H9 (cell line): ENCODE measurements at regions not wholly inside any gene's neighbourhood (a gene's known extent, or its start where the extent isn't known, plus 50 kb on each side); places are given as distances from the start of the nearest gene placed in this dataset.

Experiments used
- DNase-seq: peaks from one replicate; pipeline ENCODE4 v3.0.0-alpha.2; 2017
- H2AFZ ChIP-seq: one replicate; pipeline ENCODE4 v1.6.1; 2013; ENCODE audit warnings: mild to moderate bottlenecking, low read length, control low read depth, moderate library complexity
- H2AK5ac ChIP-seq: 2 replicates; pipeline ENCODE4 v1.6.1; 2013; ENCODE audit warnings: low read length, control low read depth, mixed read lengths; ENCODE audit not compliant: insufficient read length
- H2BK120ac ChIP-seq: one replicate; pipeline ENCODE4 v1.6.1; 2013; ENCODE audit warnings: low read depth, mild to moderate bottlenecking, low read length, control low read depth, inconsistent platforms; ENCODE audit not compliant: poor library complexity, severe bottlenecking
- H2BK12ac ChIP-seq: 2 replicates; pipeline ENCODE4 v1.6.1; 2013; ENCODE audit warnings: low read length, control low read depth, mixed read lengths, low read depth; ENCODE audit not compliant: insufficient read length
- H2BK15ac ChIP-seq: 2 replicates; pipeline ENCODE4 v1.6.1; 2013; ENCODE audit warnings: low read depth, low read length, control low read depth
- H2BK20ac ChIP-seq: one replicate; pipeline ENCODE4 v1.6.1; 2013; ENCODE audit warnings: low read depth, mild to moderate bottlenecking, low read length, control low read depth, inconsistent platforms; ENCODE audit not compliant: poor library complexity, severe bottlenecking
- H2BK5ac ChIP-seq: 2 replicates; pipeline ENCODE4 v1.6.1; 2013; ENCODE audit warnings: low read length, control low read depth, mixed read lengths; ENCODE audit not compliant: insufficient read length
- H3K14ac ChIP-seq: 2 replicates; pipeline ENCODE4 v1.6.1; 2013; ENCODE audit warnings: low read length, control low read depth; ENCODE audit not compliant: insufficient read depth
- H3K18ac ChIP-seq: 2 replicates; pipeline ENCODE4 v1.6.1; 2013; ENCODE audit warnings: low read depth, mild to moderate bottlenecking, mixed read lengths, low read length, control low read depth; ENCODE audit not compliant: insufficient read length
- H3K23ac ChIP-seq: 2 replicates; pipeline ENCODE4 v1.6.1; 2013; ENCODE audit warnings: low read length, control low read depth, mixed read lengths, low read depth; ENCODE audit not compliant: insufficient read length
- H3K23me2 ChIP-seq: 2 replicates; pipeline ENCODE4 v1.6.1; 2013; ENCODE audit warnings: low read depth, mild to moderate bottlenecking, mixed read lengths, low read length, control low read depth; ENCODE audit not compliant: insufficient read length, poor library complexity, severe bottlenecking
- H3K27ac ChIP-seq: 2 replicates; pipeline ENCODE4 v1.5.1; 2013; ENCODE audit warnings: low read length, control low read depth, mixed read lengths, low read depth; ENCODE audit not compliant: insufficient read length
- H3K27me3 ChIP-seq: 2 replicates; pipeline ENCODE4 v1.6.1; 2013; ENCODE audit warnings: low read length, control low read depth, inconsistent platforms; ENCODE audit not compliant: insufficient read depth
- H3K4ac ChIP-seq: 2 replicates; pipeline ENCODE4 v1.6.1; 2013; ENCODE audit warnings: low read depth, mild to moderate bottlenecking, control low read depth, inconsistent platforms, low read length, moderate library complexity
- H3K4me1 ChIP-seq: 2 replicates; pipeline ENCODE4 v1.6.1; 2013; ENCODE audit warnings: low read length, control low read depth, inconsistent platforms; ENCODE audit not compliant: insufficient read depth
- H3K4me2 ChIP-seq: 2 replicates; pipeline ENCODE4 v1.6.1; 2013; ENCODE audit warnings: low read length, control low read depth, mixed read lengths; ENCODE audit not compliant: insufficient read length, insufficient read depth
- H3K56ac ChIP-seq: 2 replicates; pipeline ENCODE4 v1.6.1; 2013; ENCODE audit warnings: low read depth, mild to moderate bottlenecking, mixed read lengths, low read length, control low read depth; ENCODE audit not compliant: insufficient read length
- H3K79me1 ChIP-seq: 2 replicates; pipeline ENCODE4 v1.6.1; 2013; ENCODE audit warnings: low read depth, mild to moderate bottlenecking, moderate library complexity, low read length, control low read depth, inconsistent platforms; ENCODE audit not compliant: insufficient read depth, poor library complexity, severe bottlenecking
- H3K79me2 ChIP-seq: 2 replicates; pipeline ENCODE4 v1.6.1; 2013; ENCODE audit warnings: low read length, control low read depth, inconsistent platforms; ENCODE audit not compliant: insufficient read depth
- H3K9ac ChIP-seq: 2 replicates; pipeline ENCODE4 v1.6.1; 2013; ENCODE audit warnings: low read length, control low read depth, mixed read lengths; ENCODE audit not compliant: insufficient read length; ENCODE audit errors: extremely low read depth
- H3K9me3 ChIP-seq: one replicate; pipeline ENCODE4 v1.6.1; 2013; ENCODE audit warnings: low read depth, low read length, inconsistent platforms; ENCODE audit not compliant: control insufficient read depth
- H3T11ph ChIP-seq: one replicate; pipeline ENCODE4 v1.6.1; 2013; ENCODE audit warnings: mild to moderate bottlenecking, low read length, control low read depth, inconsistent platforms
- H4K20me1 ChIP-seq: one replicate; pipeline ENCODE4 v1.6.1; 2013; ENCODE audit not compliant: control insufficient read depth, insufficient read length, insufficient read depth
- H4K5ac ChIP-seq: 2 replicates; pipeline ENCODE4 v1.6.1; 2013; ENCODE audit warnings: low read depth, mild to moderate bottlenecking, mixed read lengths, low read length, control low read depth; ENCODE audit not compliant: insufficient read length
- H4K8ac ChIP-seq: replicated peaks from 2 replicates; pipeline ENCODE4 v1.6.1; 2013; ENCODE audit warnings: low read length, control low read depth, mixed read lengths, low read depth; ENCODE audit not compliant: insufficient read length
- H4K91ac ChIP-seq: 2 replicates; pipeline ENCODE4 v1.6.1; 2013; ENCODE audit warnings: low read depth, mild to moderate bottlenecking, moderate library complexity, mixed read lengths, low read length, control low read depth; ENCODE audit not compliant: insufficient read length
- H3K27ac Mint-ChIP-seq, 3 experiments: 2 replicates in 2 of 3; 3 replicates in 1 of 3; pipeline ENCODE4 v1.8.0; 2020 to 2021; ENCODE audit warnings: mixed read lengths in 3 of 3, mild to moderate bottlenecking in 1 of 3, moderate library complexity in 1 of 3
- H3K27me3 Mint-ChIP-seq: 2 replicates; pipeline ENCODE4 v1.8.0; 2021; ENCODE audit warnings: low read depth, mild to moderate bottlenecking, moderate library complexity, mixed read lengths
- H3K36me3 Mint-ChIP-seq, 3 experiments: 2 replicates in 2 of 3; 3 replicates in 1 of 3; pipeline ENCODE4 v1.8.0; 2020 to 2021; ENCODE audit warnings: low read depth in 3 of 3, mixed read lengths in 3 of 3; ENCODE audit not compliant: insufficient read depth in 1 of 3
- H3K4me1 Mint-ChIP-seq, 2 experiments: 2 replicates each; pipeline ENCODE4 v1.8.0; 2020; ENCODE audit warnings: mixed read lengths in 2 of 2
- H3K4me3 Mint-ChIP-seq, 2 experiments: 2 replicates in 1 of 2; 3 replicates in 1 of 2; pipeline ENCODE4 v1.8.0; 2020 to 2021; ENCODE audit warnings: mild to moderate bottlenecking in 2 of 2, mixed read lengths in 2 of 2, moderate library complexity in 1 of 2
- H3K9me3 Mint-ChIP-seq, 2 experiments: 2 replicates in 1 of 2; 3 replicates in 1 of 2; pipeline ENCODE4 v1.8.0; 2020; ENCODE audit warnings: mild to moderate bottlenecking in 2 of 2, mixed read lengths in 2 of 2, moderate library complexity in 1 of 2
- CTCF ChIP-seq: fragments of 200-600 bp; sonication (generic); conservative IDR thresholded peaks from 3 replicates; pipeline ENCODE4 v1.8.0; 2021; ENCODE audit warnings: antibody characterized with exemption, mild to moderate bottlenecking

- Histone ChIP-seq H3K9me3 (no peaks in the 10 kb centered on the region), H3K27ac (no peak overlapping the region), H4K5ac (no peak overlapping the region), H2BK15ac (no peak overlapping the region), H2BK20ac (no peak overlapping the region), H3K4me2 (no peak overlapping the region), H2BK5ac (no peak overlapping the region), H2AFZ (no peak overlapping the region), H3K23ac (no peak overlapping the region), H3K79me1 (no peaks in the 10 kb centered on the region), H3K27me3 (no peaks in the 10 kb centered on the region), H4K91ac (no peak overlapping the region), H2BK120ac (no peak overlapping the region), H3K14ac (no peak overlapping the region), H3K79me2 (no peaks in the 10 kb centered on the region), H4K8ac (no peak overlapping the region), H3K4ac (no peak overlapping the region), H3K56ac (no peak overlapping the region), H3K18ac (no peak overlapping the region), H2BK12ac (no peak overlapping the region), H3K4me1 (no peaks in the 10 kb centered on the region), H3K9ac (no peak overlapping the region), H4K20me1 (no peaks in the 10 kb centered on the region), H3K23me2 (no peaks in the 10 kb centered on the region), H3T11ph (no peak overlapping the region), H2AK5ac (no peak overlapping the region)
- no peak for DNase-seq
- H3K27me3 Mint-ChIP-seq, result no peaks in the 10 kb centered on the region
- no peak overlapping the region for H3K27ac Mint-ChIP-seq
- peaks cover 2 to 10% of the 10 kb centered on the region in 2 experiments; a peak in 3 of 5 replicates for H3K9me3 Mint-ChIP-seq
- peaks cover 0 to 4% (median 0%) of the 10 kb centered on the region in 3 experiments; a peak in 2 of 7 replicates for H3K36me3 Mint-ChIP-seq
- H3K4me3 Mint-ChIP-seq, result no peak overlapping the region
- no peak for TF ChIP-seq CTCF
- no peaks in the 10 kb centered on the region for H3K4me1 Mint-ChIP-seq
Measured at GRCh38 chr10:9712393-9712792, 1305.3 kb upstream of the CELF2 start.
